HPDE6-E6E7 (cell line): ENCODE measurements at regions not wholly inside any gene's neighbourhood (a gene's known extent, or its start where the extent isn't known, plus 50 kb on each side); places are given as distances from the start of the nearest gene placed in this dataset.
"Not testable (repeated sequence)": the region's sequence is repeated elsewhere in the genome, so short reads cannot be mapped to it uniquely, and the experiment has no call there.

ENCODE experiments used
- DNase-seq: peaks from one replicate; pipeline ENCODE4 v3.0.0; 2011; ENCODE audit warnings: missing footprints; ENCODE audit errors: extremely low spot score

GRCh38 chr6:11961923-11962322, 50.2 kb upstream of the HIVEP1 start:
- no peak for DNase-seq

GRCh38 chr6:11960909-11961779, 51.0 kb upstream of the HIVEP1 start:
- no peak for DNase-seq

- no peak for DNase-seq
Measured at GRCh38 chr6:11956781-11957180, 55.3 kb upstream of the HIVEP1 start.

- DNase-seq, result no peak
Measured at GRCh38 chr6:11953641-11954040, 58.5 kb upstream of the HIVEP1 start.

GRCh38 chr6:11952316-11952715, 59.8 kb upstream of the HIVEP1 start:
- DNase-seq, result no peak

- DNase-seq, result no peak
Measured at GRCh38 chr6:11951868-11952267, 60.2 kb upstream of the HIVEP1 start.

GRCh38 chr6:11950109-11950508, 62.0 kb upstream of the HIVEP1 start:
- no peak for DNase-seq

GRCh38 chr6:11947575-11947974, 64.5 kb upstream of the HIVEP1 start:
- no peak for DNase-seq

- DNase-seq, result no peak
Measured at GRCh38 chr6:11947063-11947462, 65.0 kb upstream of the HIVEP1 start.

- no peak for DNase-seq
Measured at GRCh38 chr6:11944111-11944510, 68.0 kb upstream of the HIVEP1 start.

GRCh38 chr6:11943060-11943459, 69.1 kb upstream of the HIVEP1 start:
- no peak for DNase-seq

- DNase-seq, result no peak
Measured at GRCh38 chr6:11942185-11942864, 69.8 kb upstream of the HIVEP1 start.

- DNase-seq, result not testable (repeated sequence)
Measured at GRCh38 chr6:11940532-11941166, 71.5 kb upstream of the HIVEP1 start.

GRCh38 chr6:11938285-11938890, 73.7 kb upstream of the HIVEP1 start:
- DNase-seq, result no peak

GRCh38 chr6:11934638-11935037, 77.5 kb upstream of the HIVEP1 start:
- no peak for DNase-seq

- not testable (repeated sequence) for DNase-seq
Measured at GRCh38 chr6:11932892-11933291, 79.2 kb upstream of the HIVEP1 start.

GRCh38 chr6:11931296-11932035, 80.6 kb upstream of the HIVEP1 start:
- no peak for DNase-seq

GRCh38 chr6:11930834-11931233, 81.3 kb upstream of the HIVEP1 start:
- not testable (repeated sequence) for DNase-seq

- no peak for DNase-seq
Measured at GRCh38 chr6:11930240-11930639, 81.9 kb upstream of the HIVEP1 start.

GRCh38 chr6:11929241-11929835, 82.8 kb upstream of the HIVEP1 start:
- no peak for DNase-seq
